CD14-positive monocyte (primary cell): ENCODE measurements at regions not wholly inside any gene's neighbourhood (a gene's known extent, or its start where the extent isn't known, plus 50 kb on each side); places are given as distances from the start of the nearest gene placed in this dataset.

Source experiments
- DNase-seq, 3 donors: peaks; one replicate each; pipeline ENCODE4 v3.0.0-alpha.2; 2011 to 2022
- H2AFZ ChIP-seq: 2 replicates; pipeline ENCODE4 v1.6.0; 2012; ENCODE audit warnings: mild to moderate bottlenecking, low read depth, low read length, inconsistent platforms; ENCODE audit not compliant: insufficient read depth, poor library complexity, severe bottlenecking
- H3K27ac ChIP-seq, 2 donors: 1 replicate in 1 of 2; 2 replicates in 1 of 2; pipeline ENCODE4 v1.5.1; 2012 to 2013; ENCODE audit warnings: low read length in 2 of 2, control low read depth in 1 of 2, inconsistent platforms in 1 of 2, low read depth in 1 of 2, mild to moderate bottlenecking in 1 of 2
- H3K27me3 ChIP-seq, 2 donors: one replicate each; pipeline versions ENCODE4 v1.6.0 to v1.6.1; 2011 to 2013; ENCODE audit warnings: low read length in 2 of 2; ENCODE audit not compliant: control insufficient read depth in 2 of 2, insufficient read depth in 2 of 2
- H3K36me3 ChIP-seq, 2 donors: replicated peaks in 1 of 2; 1 replicate in 1 of 2; 2 replicates in 1 of 2; pipeline versions ENCODE4 v1.5.1 to v1.6.1; 2012 to 2013; ENCODE audit warnings: low read length in 2 of 2, control low read depth in 1 of 2, inconsistent platforms in 1 of 2, mild to moderate bottlenecking in 1 of 2; ENCODE audit not compliant: insufficient read depth in 2 of 2, control insufficient read depth in 1 of 2
- H3K4me1 ChIP-seq, 2 donors: 1 replicate in 1 of 2; 2 replicates in 1 of 2; pipeline versions ENCODE4 v1.5.1 to v1.6.1; 2012 to 2013; ENCODE audit warnings: low read length in 2 of 2, control low read depth in 1 of 2, inconsistent platforms in 1 of 2, mild to moderate bottlenecking in 1 of 2, moderate library complexity in 1 of 2; ENCODE audit not compliant: insufficient read depth in 2 of 2, control insufficient read depth in 1 of 2
- H3K4me2 ChIP-seq: replicated peaks from 2 replicates; pipeline ENCODE3; 2012; ENCODE audit warnings: low read length, moderate library complexity, mild to moderate bottlenecking; ENCODE audit not compliant: poor library complexity, severe bottlenecking; ENCODE audit errors: extremely low read depth
- H3K4me3 ChIP-seq, 3 experiments: fragments of 200-600 bp in 1 of 3; sonication (generic) in 1 of 3; replicated peaks in 1 of 3; 1 replicate in 2 of 3; 2 replicates in 1 of 3; pipeline ENCODE4 v1.5.1; 2011 to 2013; ENCODE audit warnings: low read length in 3 of 3, mild to moderate bottlenecking in 3 of 3, control low read depth in 2 of 3, low read depth in 2 of 3, inconsistent platforms in 1 of 3, moderate library complexity in 1 of 3
- H3K79me2 ChIP-seq: 2 replicates; pipeline ENCODE4 v1.6.0; 2012; ENCODE audit warnings: mild to moderate bottlenecking, control low read depth, inconsistent platforms, low read length, moderate library complexity; ENCODE audit not compliant: insufficient read depth
- H3K9ac ChIP-seq: 2 replicates; pipeline ENCODE4 v1.6.0; 2017; ENCODE audit warnings: low read length, mild to moderate bottlenecking; ENCODE audit not compliant: insufficient read depth, poor library complexity, severe bottlenecking
- H3K9me3 ChIP-seq, 2 donors: replicated peaks in 1 of 2; 1 replicate in 1 of 2; 2 replicates in 1 of 2; pipeline versions ENCODE4 v1.5.1 to v1.6.1; 2012 to 2013; ENCODE audit warnings: low read length in 2 of 2, control low read depth in 1 of 2; ENCODE audit not compliant: control insufficient read depth in 1 of 2, insufficient read depth in 1 of 2
- H4K20me1 ChIP-seq: 2 replicates; pipeline ENCODE4 v1.6.0; 2012; ENCODE audit warnings: mild to moderate bottlenecking, low read length, control low read depth, moderate library complexity; ENCODE audit not compliant: insufficient read depth
- H3K27ac Mint-ChIP-seq, 7 donors: one replicate each; pipeline ENCODE4 v1.8.0; 2020; ENCODE audit warnings: mild to moderate bottlenecking in 7 of 7, mixed read lengths in 7 of 7, moderate library complexity in 6 of 7, inconsistent platforms in 2 of 7
- H3K27me3 Mint-ChIP-seq, 3 donors: one replicate each; pipeline ENCODE4 v1.8.0; 2021 to 2022; ENCODE audit warnings: low read depth in 3 of 3, mild to moderate bottlenecking in 3 of 3, mixed read lengths in 3 of 3, moderate library complexity in 3 of 3, inconsistent platforms in 1 of 3
- H3K36me3 Mint-ChIP-seq, 2 donors: one replicate each; pipeline ENCODE4 v1.8.0; 2020; ENCODE audit warnings: mixed read lengths in 2 of 2, inconsistent platforms in 1 of 2, mild to moderate bottlenecking in 1 of 2
- H3K4me1 Mint-ChIP-seq: one replicate; pipeline ENCODE4 v1.8.0; 2020; ENCODE audit warnings: mild to moderate bottlenecking, mixed read lengths
- H3K4me3 Mint-ChIP-seq, 2 donors: one replicate each; pipeline ENCODE4 v1.8.0; 2020; ENCODE audit warnings: mild to moderate bottlenecking in 2 of 2, mixed read lengths in 2 of 2, moderate library complexity in 1 of 2
- H3K9me3 Mint-ChIP-seq, 7 donors: one replicate each; pipeline ENCODE4 v1.8.0; 2020 to 2022; ENCODE audit warnings: mixed read lengths in 7 of 7, mild to moderate bottlenecking in 6 of 7, moderate library complexity in 6 of 7, inconsistent platforms in 2 of 7
- WGBS: methylation state at CpG from one replicate; pipeline ENCODE4 v1.1.5; 2013; ENCODE audit warnings: missing lambda C conversion rate; ENCODE audit not compliant: insufficient coverage; 5-methylcytosine and 5-hydroxymethylcytosine counted together
- intact Hi-C, 2 donors: fragments of 100-400 bp; cut with micrococcal nuclease; formaldehyde crosslinking; loops; one replicate each; pipeline versions ENCODE4 v1.15.0 to v1.15.1; 2023
- TF ChIP-seq, protein P1 (sequence below): fragments of 200-600 bp; IDR thresholded peaks from one replicate; pipeline ENCODE4 v1.8.0; 2022; ENCODE audit warnings: antibody characterized with exemption, mild to moderate bottlenecking

DNA sequence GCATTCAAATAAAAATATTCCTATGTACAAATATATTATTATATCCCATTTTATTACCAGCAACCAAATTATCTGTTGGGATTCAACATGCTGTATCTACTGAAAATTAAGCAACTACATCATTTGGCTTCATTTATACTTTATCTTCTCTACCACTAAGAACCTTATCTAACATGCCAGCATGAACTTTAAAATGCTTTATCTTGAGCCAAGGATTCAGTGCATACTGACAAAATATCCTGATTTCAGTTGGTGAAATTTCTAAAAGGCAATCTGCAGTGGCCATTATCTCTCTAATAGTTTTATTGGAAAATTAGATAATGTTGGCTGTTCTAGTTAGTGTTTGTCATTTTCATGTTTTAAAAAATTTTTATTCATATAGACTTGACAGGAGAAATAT lies 1149.9 kb downstream of the KCNT2 start:
- TF ChIP-seq, protein P1, sequence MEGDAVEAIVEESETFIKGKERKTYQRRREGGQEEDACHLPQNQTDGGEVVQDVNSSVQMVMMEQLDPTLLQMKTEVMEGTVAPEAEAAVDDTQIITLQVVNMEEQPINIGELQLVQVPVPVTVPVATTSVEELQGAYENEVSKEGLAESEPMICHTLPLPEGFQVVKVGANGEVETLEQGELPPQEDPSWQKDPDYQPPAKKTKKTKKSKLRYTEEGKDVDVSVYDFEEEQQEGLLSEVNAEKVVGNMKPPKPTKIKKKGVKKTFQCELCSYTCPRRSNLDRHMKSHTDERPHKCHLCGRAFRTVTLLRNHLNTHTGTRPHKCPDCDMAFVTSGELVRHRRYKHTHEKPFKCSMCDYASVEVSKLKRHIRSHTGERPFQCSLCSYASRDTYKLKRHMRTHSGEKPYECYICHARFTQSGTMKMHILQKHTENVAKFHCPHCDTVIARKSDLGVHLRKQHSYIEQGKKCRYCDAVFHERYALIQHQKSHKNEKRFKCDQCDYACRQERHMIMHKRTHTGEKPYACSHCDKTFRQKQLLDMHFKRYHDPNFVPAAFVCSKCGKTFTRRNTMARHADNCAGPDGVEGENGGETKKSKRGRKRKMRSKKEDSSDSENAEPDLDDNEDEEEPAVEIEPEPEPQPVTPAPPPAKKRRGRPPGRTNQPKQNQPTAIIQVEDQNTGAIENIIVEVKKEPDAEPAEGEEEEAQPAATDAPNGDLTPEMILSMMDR, result no peak
- Histone ChIP-seq H3K4me2 (no peak overlapping the region), H3K4me1 (no peaks in the 10 kb centered on the region), H4K20me1 (no peaks in the 10 kb centered on the region), H3K9me3 (peaks cover 0 to 3% of the 10 kb centered on the region in 2 donors), H3K9ac (no peak overlapping the region), H3K27ac (no peak overlapping the region), H2AFZ (no peak overlapping the region), H3K36me3 (no peaks in the 10 kb centered on the region), H3K27me3 (no peaks in the 10 kb centered on the region), H3K79me2 (no peaks in the 10 kb centered on the region), H3K4me3 (no peak overlapping the region)
- intact Hi-C loops, result no loop called here
- no peak overlapping the region for H3K4me3 Mint-ChIP-seq
- H3K4me1 Mint-ChIP-seq, result no peaks in the 10 kb centered on the region
- H3K27ac Mint-ChIP-seq, result no peak overlapping the region
- H3K27me3 Mint-ChIP-seq, result no peaks in the 10 kb centered on the region
- H3K9me3 Mint-ChIP-seq, result peaks cover 0 to 6% (median 0%) of the 10 kb centered on the region in 7 donors
- no peaks in the 10 kb centered on the region for H3K36me3 Mint-ChIP-seq
- no peak for DNase-seq

DNA sequence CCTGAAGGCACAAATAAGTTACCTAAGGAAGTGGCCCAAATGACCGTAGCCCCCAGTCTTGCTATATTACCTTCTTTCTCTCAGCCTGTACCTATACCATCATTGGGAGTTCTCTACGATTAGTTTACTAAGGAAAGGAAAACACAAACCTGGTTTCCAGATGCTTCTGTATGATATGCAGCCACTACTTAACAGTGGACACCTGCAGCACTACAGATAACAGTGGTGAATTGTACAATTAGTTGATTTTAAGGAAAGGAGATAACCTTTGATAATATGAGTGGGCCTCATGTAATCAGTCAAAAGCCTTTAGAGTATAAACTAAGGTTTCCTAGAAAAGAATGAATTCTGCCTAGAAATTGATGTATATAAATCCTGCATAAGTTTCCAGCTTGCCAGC lies 1157.4 kb downstream of the KCNT2 start:
- Histone ChIP-seq H3K27ac (no peak overlapping the region), H3K79me2 (no peaks in the 10 kb centered on the region), H2AFZ (no peak overlapping the region), H3K4me1 (no peaks in the 10 kb centered on the region), H3K4me3 (no peak overlapping the region), H3K9ac (no peak overlapping the region), H3K4me2 (no peak overlapping the region), H3K9me3 (no peaks in the 10 kb centered on the region), H4K20me1 (no peaks in the 10 kb centered on the region), H3K27me3 (no peaks in the 10 kb centered on the region), H3K36me3 (no peaks in the 10 kb centered on the region)
- H3K27me3 Mint-ChIP-seq, result no peaks in the 10 kb centered on the region
- TF ChIP-seq, protein P1, result no peak
- no peak overlapping the region for H3K27ac Mint-ChIP-seq
- no CpG with 5 or more reads among the region's 2 CpGs for WGBS
- H3K4me3 Mint-ChIP-seq, result no peak overlapping the region
- no peaks in the 10 kb centered on the region for H3K36me3 Mint-ChIP-seq
- no peaks in the 10 kb centered on the region for H3K4me1 Mint-ChIP-seq
- intact Hi-C loops, result no loop called here
- peaks cover 0 to 9% (median 3%) of the 10 kb centered on the region in 7 donors for H3K9me3 Mint-ChIP-seq
- no peak for DNase-seq
